NT2/D1 (cell line): ENCODE measurements at regions not wholly inside any gene's neighbourhood (a gene's known extent, or its start where the extent isn't known, plus 50 kb on each side); places are given as distances from the start of the nearest gene placed in this dataset.
"Not testable (repeated sequence)": the region's sequence is repeated elsewhere in the genome, so short reads cannot be mapped to it uniquely, and the experiment has no call there.

Experiments
- YY1 ChIP-seq: IDR thresholded peaks from 2 replicates; pipeline ENCODE4 v1.6.1; 2011; ENCODE audit not compliant: insufficient read length, insufficient read depth
- ZNF274 ChIP-seq: IDR thresholded peaks from 2 replicates; pipeline ENCODE4 v1.6.1; 2011; ENCODE audit warnings: mild to moderate bottlenecking, low read depth, low read length

DNA sequence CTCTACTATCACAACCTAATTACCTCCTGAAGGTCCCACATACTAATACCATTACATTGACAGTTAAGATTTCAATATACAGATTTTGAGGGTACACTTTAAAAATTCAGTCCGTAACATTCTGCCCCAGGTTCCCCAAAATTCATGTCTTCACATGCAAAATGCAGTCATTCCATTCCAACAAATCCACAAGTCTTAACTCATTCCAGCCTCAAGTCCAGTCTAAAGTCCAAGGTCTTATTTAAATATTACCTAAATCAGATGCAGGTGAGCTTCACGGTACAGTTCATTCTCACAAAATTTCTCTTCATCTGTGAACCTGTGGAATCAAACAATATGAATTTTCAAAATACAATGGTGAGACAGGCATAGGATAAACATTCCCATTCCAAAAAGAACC lies 1332.0 kb downstream of the CDH12 start:
- TF ChIP-seq YY1, ZNF274: not testable (repeated sequence)
